Thyroid gland (tissue), 4 donors: ENCODE measurements at regions not wholly inside any gene's neighbourhood (a gene's known extent, or its start where the extent isn't known, plus 50 kb on each side); places are given as distances from the start of the nearest gene placed in this dataset.

Experiments used
- CTCF ChIP-seq, 6 experiments: fragments of 200-600 bp in 3 of 6; fragments of 450-650 bp in 3 of 6; sonication (generic) in 3 of 6; IDR thresholded peaks; one replicate each; pipeline ENCODE4 v1.5.1; 2016 to 2019; ENCODE audit warnings: antibody characterized with exemption in 6 of 6, mild to moderate bottlenecking in 2 of 6, inconsistent platforms in 1 of 6, moderate library complexity in 1 of 6
- POLR2A ChIP-seq, 2 donors: fragments of 450-650 bp; IDR thresholded peaks; one replicate each; pipeline ENCODE4 v1.6.1; 2017; ENCODE audit warnings: antibody characterized with exemption in 2 of 2, mild to moderate bottlenecking in 2 of 2, moderate library complexity in 1 of 2

DNA sequence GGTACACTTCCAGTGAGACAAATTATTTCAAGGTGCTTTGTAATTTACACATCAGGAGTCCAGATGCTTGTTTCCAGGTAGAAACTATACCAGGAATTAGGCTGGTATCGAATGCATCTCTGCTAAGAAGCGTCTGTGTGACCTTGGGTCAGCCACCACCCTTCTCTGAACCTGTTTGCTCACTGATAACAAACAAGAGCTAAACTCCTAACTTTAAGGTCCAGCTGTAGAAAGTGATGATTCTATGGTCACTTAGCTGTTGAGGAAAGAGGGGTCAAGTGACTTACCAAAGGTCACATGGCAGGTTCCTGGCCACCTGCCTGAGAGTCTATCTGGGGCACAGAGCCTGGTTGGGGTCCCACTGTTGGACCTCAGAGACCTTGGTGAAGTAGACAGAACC, 95.4 kb downstream of the HIF1AN start:
- TF ChIP-seq CTCF (IDR thresholded peaks at IDR 0.05) (no peak), POLR2A (IDR thresholded peaks at IDR 0.05) (no peak)
